GM12891 (cell line): ENCODE measurements at regions not wholly inside any gene's neighbourhood (a gene's known extent, or its start where the extent isn't known, plus 50 kb on each side); places are given as distances from the start of the nearest gene placed in this dataset.

Experiments
- POLR2A ChIP-seq: IDR thresholded peaks from 2 replicates; pipeline ENCODE4 v1.6.1; 2011; ENCODE audit warnings: low read depth, low read length, control low read depth
- POLR2AphosphoS5 ChIP-seq: IDR thresholded peaks from 2 replicates; pipeline ENCODE4 v1.6.1; 2011; ENCODE audit warnings: low read depth, low read length, control low read depth
- POU2F2 ChIP-seq: IDR thresholded peaks from 2 replicates; pipeline ENCODE4 v1.6.1; 2011; ENCODE audit warnings: low read depth, mild to moderate bottlenecking, control low read depth, low read length, moderate library complexity

DNA sequence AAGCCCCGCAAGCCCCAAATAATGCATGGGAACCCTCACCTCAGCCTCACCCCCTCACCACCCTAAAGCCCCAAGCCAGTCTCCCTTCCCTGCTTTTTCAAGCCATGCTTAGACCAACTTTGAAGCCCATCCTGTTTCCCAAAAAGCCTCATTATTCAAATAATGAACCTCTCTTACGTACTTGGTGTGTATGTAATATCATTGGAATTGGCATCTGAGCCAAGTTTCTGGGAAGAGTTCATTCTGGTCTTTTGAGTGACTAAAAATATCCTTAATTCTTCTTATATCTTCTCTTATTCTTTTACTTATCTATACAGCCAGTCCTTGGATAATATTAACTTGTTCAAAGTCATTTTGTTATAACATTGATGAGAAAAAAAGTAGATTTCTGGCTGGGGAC lies 875.8 kb upstream of the SLIT2 start:
- no peak for TF ChIP-seq POLR2AphosphoS5
- TF ChIP-seq POLR2A, result no peak
- no peak for TF ChIP-seq POU2F2
